ENCODE measurements at regions not wholly inside any gene's neighbourhood (a gene's known extent, or its start where the extent isn't known, plus 50 kb on each side); places are given as distances from the start of the nearest gene placed in this dataset.

GRCh38 chr2:64317707-64318475 lies 136.1 kb upstream of the LGALSL start:
- Histone ChIP-seq H3K4me3 (ENCODE audit: control insufficient read depth in 2 of 3, extremely low read depth in 1 of 3, insufficient read depth in 2 of 3, low read depth in 1 of 3, low read length in 3 of 3) (no peak overlapping the region), H3K4me1 (ENCODE audit: control insufficient read depth, extremely low read depth, insufficient read depth, low read length) (peaks cover under 1% of the 10 kb centered on the region), H3K9me3 (ENCODE audit: control insufficient read depth, low read depth, low read length) (no peaks in the 10 kb centered on the region), H3K4me2 (ENCODE audit: control insufficient read depth, extremely low read depth, insufficient read depth, low read depth, low read length) (no peak overlapping the region), H4K20me1 (ENCODE audit: control insufficient read depth, extremely low read depth, insufficient read depth, low read length) (no peaks in the 10 kb centered on the region), H3K36me3 (ENCODE audit: control insufficient read depth in 2 of 2, extremely low read depth in 1 of 2, insufficient read depth in 2 of 2, low read length in 2 of 2) (no peaks in the 10 kb centered on the region), H3K9ac (ENCODE audit: control insufficient read depth, extremely low read depth, insufficient read depth, low read length) (no peak overlapping the region), H3K27me3 (ENCODE audit: control insufficient read depth, extremely low read depth, insufficient read depth, low read length) (no peaks in the 10 kb centered on the region), H3K79me2 (ENCODE audit: control insufficient read depth, insufficient read depth, low read length) (no peaks in the 10 kb centered on the region), H3K9me1 (ENCODE audit: control insufficient read depth, extremely low read depth, insufficient read depth, low read length) (no peaks in the 10 kb centered on the region), H3K27ac (ENCODE audit: control insufficient read depth, insufficient read depth, low read length) (no peak overlapping the region), H2AFZ (ENCODE audit: control insufficient read depth, low read length) (no peak overlapping the region)
- DNase-seq (ENCODE audit: low read depth, low spot score) = no peak
- TF ChIP-seq EZH2 (IDR thresholded peaks at IDR 0.05; ENCODE audit: low read length) = no peak
- no peak for TF ChIP-seq CTCF (optimal IDR thresholded peaks at IDR 0.05 in 1 of 3, IDR thresholded peaks at IDR 0.05 in 1 of 3, conservative IDR thresholded peaks at IDR 0.05 in 1 of 3; ENCODE audit: extremely low read depth in 1 of 3, insufficient read depth in 2 of 3, low read length in 3 of 3)
- dilution Hi-C loops (cut with MboI; ENCODE audit: extremely low pct_ligation_motif_present, low sequenced_read_pairs) = no loop called here
- no peak for FAIRE-seq

- no peak for DNase-seq (ENCODE audit: low read depth, low spot score)
- Histone ChIP-seq H3K9me3 (ENCODE audit: control insufficient read depth, low read depth, low read length) (no peaks in the 10 kb centered on the region), H3K4me1 (ENCODE audit: control insufficient read depth, extremely low read depth, insufficient read depth, low read length) (no peaks in the 10 kb centered on the region), H3K4me3 (ENCODE audit: control insufficient read depth in 2 of 3, extremely low read depth in 1 of 3, insufficient read depth in 2 of 3, low read depth in 1 of 3, low read length in 3 of 3) (no peak overlapping the region), H4K20me1 (ENCODE audit: control insufficient read depth, extremely low read depth, insufficient read depth, low read length) (no peaks in the 10 kb centered on the region), H3K9me1 (ENCODE audit: control insufficient read depth, extremely low read depth, insufficient read depth, low read length) (no peaks in the 10 kb centered on the region), H3K27ac (ENCODE audit: control insufficient read depth, insufficient read depth, low read length) (no peak overlapping the region), H3K4me2 (ENCODE audit: control insufficient read depth, extremely low read depth, insufficient read depth, low read depth, low read length) (no peak overlapping the region), H3K36me3 (ENCODE audit: control insufficient read depth in 2 of 2, extremely low read depth in 1 of 2, insufficient read depth in 2 of 2, low read length in 2 of 2) (no peaks in the 10 kb centered on the region), H3K79me2 (ENCODE audit: control insufficient read depth, insufficient read depth, low read length) (no peaks in the 10 kb centered on the region), H3K9ac (ENCODE audit: control insufficient read depth, extremely low read depth, insufficient read depth, low read length) (no peak overlapping the region), H2AFZ (ENCODE audit: control insufficient read depth, low read length) (no peak overlapping the region), H3K27me3 (ENCODE audit: control insufficient read depth, extremely low read depth, insufficient read depth, low read length) (no peaks in the 10 kb centered on the region)
- FAIRE-seq = no peak
- TF ChIP-seq CTCF (optimal IDR thresholded peaks at IDR 0.05 in 1 of 3, IDR thresholded peaks at IDR 0.05 in 1 of 3, conservative IDR thresholded peaks at IDR 0.05 in 1 of 3; ENCODE audit: extremely low read depth in 1 of 3, insufficient read depth in 2 of 3, low read length in 3 of 3) (no peak), EZH2 (IDR thresholded peaks at IDR 0.05; ENCODE audit: low read length) (no peak)
- dilution Hi-C loops (cut with MboI; ENCODE audit: extremely low pct_ligation_motif_present, low sequenced_read_pairs) = no loop called here
These were observed 135.6 kb upstream of the LGALSL start for GRCh38 chr2:64318476-64318748.
